HL-60 (cell line): ENCODE measurements at regions not wholly inside any gene's neighbourhood (a gene's known extent, or its start where the extent isn't known, plus 50 kb on each side); places are given as distances from the start of the nearest gene placed in this dataset.

ENCODE experiments used
- DNase-seq, 2 experiments: peaks; one replicate each; pipeline ENCODE4 v3.0.0-alpha.2; 2010 to 2020; ENCODE audit warnings: low read depth in 1 of 2, low spot score in 1 of 2
- H3K27ac ChIP-seq: fragments of 250-450 bp; sonication (Bioruptor Pico); replicated peaks from 2 replicates; pipeline ENCODE4 v1.5.1; 2020; ENCODE audit warnings: mild to moderate bottlenecking, moderate library complexity
- H3K27me3 ChIP-seq: fragments of 250-450 bp; sonication (Bioruptor Pico); 2 replicates; pipeline ENCODE4 v1.5.1; 2021; ENCODE audit warnings: mild to moderate bottlenecking, moderate library complexity; ENCODE audit not compliant: insufficient read depth, poor library complexity, severe bottlenecking
- H3K4me3 ChIP-seq: replicated peaks from 2 replicates; pipeline ENCODE4 v1.5.1; 2011; ENCODE audit warnings: mild to moderate bottlenecking, control low read depth, low read length; ENCODE audit not compliant: insufficient read depth
- GABPA ChIP-seq: IDR thresholded peaks from 2 replicates; pipeline ENCODE4 v1.6.1; 2012; ENCODE audit warnings: low read depth
- POLR2AphosphoS5 ChIP-seq: IDR thresholded peaks from 2 replicates; pipeline ENCODE4 v1.6.1; 2012; ENCODE audit warnings: low read depth
- SPI1 ChIP-seq: IDR thresholded peaks from 2 replicates; pipeline ENCODE4 v1.6.1; 2012; ENCODE audit warnings: low read depth, mild to moderate bottlenecking, borderline replicate concordance
- TF ChIP-seq, protein P1 (sequence below): IDR thresholded peaks from one replicate; pipeline ENCODE4 v1.5.1; 2011; ENCODE audit warnings: low read length, control low read depth, inconsistent platforms; ENCODE audit not compliant: insufficient read depth
- TF ChIP-seq, protein P2 (sequence below): IDR thresholded peaks from 2 replicates; pipeline ENCODE4 v1.6.1; 2012; ENCODE audit warnings: low read depth; ENCODE audit not compliant: insufficient replicate concordance

- no peak overlapping the region for H3K27ac ChIP-seq
- no peak overlapping the region for H3K4me3 ChIP-seq
- DNase-seq, result no peak
- H3K27me3 ChIP-seq, result no peaks in the 10 kb centered on the region
- TF ChIP-seq, protein P1, sequence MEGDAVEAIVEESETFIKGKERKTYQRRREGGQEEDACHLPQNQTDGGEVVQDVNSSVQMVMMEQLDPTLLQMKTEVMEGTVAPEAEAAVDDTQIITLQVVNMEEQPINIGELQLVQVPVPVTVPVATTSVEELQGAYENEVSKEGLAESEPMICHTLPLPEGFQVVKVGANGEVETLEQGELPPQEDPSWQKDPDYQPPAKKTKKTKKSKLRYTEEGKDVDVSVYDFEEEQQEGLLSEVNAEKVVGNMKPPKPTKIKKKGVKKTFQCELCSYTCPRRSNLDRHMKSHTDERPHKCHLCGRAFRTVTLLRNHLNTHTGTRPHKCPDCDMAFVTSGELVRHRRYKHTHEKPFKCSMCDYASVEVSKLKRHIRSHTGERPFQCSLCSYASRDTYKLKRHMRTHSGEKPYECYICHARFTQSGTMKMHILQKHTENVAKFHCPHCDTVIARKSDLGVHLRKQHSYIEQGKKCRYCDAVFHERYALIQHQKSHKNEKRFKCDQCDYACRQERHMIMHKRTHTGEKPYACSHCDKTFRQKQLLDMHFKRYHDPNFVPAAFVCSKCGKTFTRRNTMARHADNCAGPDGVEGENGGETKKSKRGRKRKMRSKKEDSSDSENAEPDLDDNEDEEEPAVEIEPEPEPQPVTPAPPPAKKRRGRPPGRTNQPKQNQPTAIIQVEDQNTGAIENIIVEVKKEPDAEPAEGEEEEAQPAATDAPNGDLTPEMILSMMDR, result no peak
- no peak for TF ChIP-seq POLR2AphosphoS5
- TF ChIP-seq SPI1, result no peak
- TF ChIP-seq GABPA, result no peak
These were observed 466.6 kb upstream of the IGFBP3 start for GRCh38 chr7:46387646-46388045.

- no peaks in the 10 kb centered on the region for H3K27me3 ChIP-seq
- no peak for DNase-seq
- no peak overlapping the region for H3K4me3 ChIP-seq
- TF ChIP-seq, protein P1, result no peak
- TF ChIP-seq POLR2AphosphoS5 (no peak), SPI1 (no peak), GABPA (no peak)
- TF ChIP-seq, protein P2, sequence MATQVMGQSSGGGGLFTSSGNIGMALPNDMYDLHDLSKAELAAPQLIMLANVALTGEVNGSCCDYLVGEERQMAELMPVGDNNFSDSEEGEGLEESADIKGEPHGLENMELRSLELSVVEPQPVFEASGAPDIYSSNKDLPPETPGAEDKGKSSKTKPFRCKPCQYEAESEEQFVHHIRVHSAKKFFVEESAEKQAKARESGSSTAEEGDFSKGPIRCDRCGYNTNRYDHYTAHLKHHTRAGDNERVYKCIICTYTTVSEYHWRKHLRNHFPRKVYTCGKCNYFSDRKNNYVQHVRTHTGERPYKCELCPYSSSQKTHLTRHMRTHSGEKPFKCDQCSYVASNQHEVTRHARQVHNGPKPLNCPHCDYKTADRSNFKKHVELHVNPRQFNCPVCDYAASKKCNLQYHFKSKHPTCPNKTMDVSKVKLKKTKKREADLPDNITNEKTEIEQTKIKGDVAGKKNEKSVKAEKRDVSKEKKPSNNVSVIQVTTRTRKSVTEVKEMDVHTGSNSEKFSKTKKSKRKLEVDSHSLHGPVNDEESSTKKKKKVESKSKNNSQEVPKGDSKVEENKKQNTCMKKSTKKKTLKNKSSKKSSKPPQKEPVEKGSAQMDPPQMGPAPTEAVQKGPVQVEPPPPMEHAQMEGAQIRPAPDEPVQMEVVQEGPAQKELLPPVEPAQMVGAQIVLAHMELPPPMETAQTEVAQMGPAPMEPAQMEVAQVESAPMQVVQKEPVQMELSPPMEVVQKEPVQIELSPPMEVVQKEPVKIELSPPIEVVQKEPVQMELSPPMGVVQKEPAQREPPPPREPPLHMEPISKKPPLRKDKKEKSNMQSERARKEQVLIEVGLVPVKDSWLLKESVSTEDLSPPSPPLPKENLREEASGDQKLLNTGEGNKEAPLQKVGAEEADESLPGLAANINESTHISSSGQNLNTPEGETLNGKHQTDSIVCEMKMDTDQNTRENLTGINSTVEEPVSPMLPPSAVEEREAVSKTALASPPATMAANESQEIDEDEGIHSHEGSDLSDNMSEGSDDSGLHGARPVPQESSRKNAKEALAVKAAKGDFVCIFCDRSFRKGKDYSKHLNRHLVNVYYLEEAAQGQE, result no peak
- H3K27ac ChIP-seq, result no peak overlapping the region
These were observed 465.6 kb upstream of the IGFBP3 start for GRCh38 chr7:46386428-46387399.

GRCh38 chr7:46385662-46386309, 464.7 kb upstream of the IGFBP3 start:
- DNase-seq, result no peak
- TF ChIP-seq, protein P2, result no peak
- TF ChIP-seq SPI1, result no peak
- TF ChIP-seq, protein P1, result no peak
- no peak for TF ChIP-seq POLR2AphosphoS5
- no peak for TF ChIP-seq GABPA
- Histone ChIP-seq H3K27ac (no peak overlapping the region), H3K27me3 (no peaks in the 10 kb centered on the region), H3K4me3 (no peak overlapping the region)
